ENCODE measurements at regions not wholly inside any gene's neighbourhood (a gene's known extent, or its start where the extent isn't known, plus 50 kb on each side); places are given as distances from the start of the nearest gene placed in this dataset.

DNA sequence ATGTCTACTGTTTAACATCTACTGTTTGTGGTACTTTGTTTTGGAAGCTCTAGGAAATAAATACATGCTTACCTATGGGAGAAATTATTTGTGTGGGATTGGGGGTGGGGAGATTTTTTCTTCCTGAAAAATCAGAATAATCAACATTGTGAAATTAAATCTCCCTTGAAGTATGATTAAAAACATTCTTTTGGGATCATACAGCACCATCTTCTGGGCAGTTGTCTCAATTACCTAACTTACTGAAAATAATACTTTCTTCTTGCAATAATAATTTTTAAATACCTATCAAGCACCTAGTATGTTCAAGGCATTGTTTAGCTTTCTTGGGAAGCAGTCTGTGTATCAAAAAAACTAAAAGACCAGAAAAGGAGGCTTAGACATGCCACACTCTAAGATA lies 576.5 kb upstream of the ARGLU1 start:
- TF ChIP-seq, protein P1, sequence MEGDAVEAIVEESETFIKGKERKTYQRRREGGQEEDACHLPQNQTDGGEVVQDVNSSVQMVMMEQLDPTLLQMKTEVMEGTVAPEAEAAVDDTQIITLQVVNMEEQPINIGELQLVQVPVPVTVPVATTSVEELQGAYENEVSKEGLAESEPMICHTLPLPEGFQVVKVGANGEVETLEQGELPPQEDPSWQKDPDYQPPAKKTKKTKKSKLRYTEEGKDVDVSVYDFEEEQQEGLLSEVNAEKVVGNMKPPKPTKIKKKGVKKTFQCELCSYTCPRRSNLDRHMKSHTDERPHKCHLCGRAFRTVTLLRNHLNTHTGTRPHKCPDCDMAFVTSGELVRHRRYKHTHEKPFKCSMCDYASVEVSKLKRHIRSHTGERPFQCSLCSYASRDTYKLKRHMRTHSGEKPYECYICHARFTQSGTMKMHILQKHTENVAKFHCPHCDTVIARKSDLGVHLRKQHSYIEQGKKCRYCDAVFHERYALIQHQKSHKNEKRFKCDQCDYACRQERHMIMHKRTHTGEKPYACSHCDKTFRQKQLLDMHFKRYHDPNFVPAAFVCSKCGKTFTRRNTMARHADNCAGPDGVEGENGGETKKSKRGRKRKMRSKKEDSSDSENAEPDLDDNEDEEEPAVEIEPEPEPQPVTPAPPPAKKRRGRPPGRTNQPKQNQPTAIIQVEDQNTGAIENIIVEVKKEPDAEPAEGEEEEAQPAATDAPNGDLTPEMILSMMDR (IDR thresholded peaks at IDR 0.05; ENCODE audit: low read depth, low read length): no peak
- DNase-seq: no peak
- Histone ChIP-seq H3K36me3 (no peaks in the 10 kb centered on the region), H3K9me3 (ENCODE audit: severe bottlenecking) (no peaks in the 10 kb centered on the region), H3K27ac (no peak overlapping the region), H3K4me3 (ENCODE audit: low read depth, low read length) (no peak overlapping the region), H3K27me3 (ENCODE audit: insufficient read depth, low read depth, severe bottlenecking) (no peaks in the 10 kb centered on the region)

GRCh38 chr13:107141767-107142166 lies 573.8 kb upstream of the ARGLU1 start:
- Histone ChIP-seq H3K36me3 (no peaks in the 10 kb centered on the region), H3K27ac (no peak overlapping the region), H3K9me3 (ENCODE audit: severe bottlenecking) (no peaks in the 10 kb centered on the region), H3K27me3 (ENCODE audit: insufficient read depth, low read depth, severe bottlenecking) (peaks cover 2% of the 10 kb centered on the region), H3K4me3 (ENCODE audit: low read depth, low read length) (no peak overlapping the region)
- TF ChIP-seq, protein P1 (IDR thresholded peaks at IDR 0.05; ENCODE audit: low read depth, low read length): no peak
- no peak for DNase-seq

DNA sequence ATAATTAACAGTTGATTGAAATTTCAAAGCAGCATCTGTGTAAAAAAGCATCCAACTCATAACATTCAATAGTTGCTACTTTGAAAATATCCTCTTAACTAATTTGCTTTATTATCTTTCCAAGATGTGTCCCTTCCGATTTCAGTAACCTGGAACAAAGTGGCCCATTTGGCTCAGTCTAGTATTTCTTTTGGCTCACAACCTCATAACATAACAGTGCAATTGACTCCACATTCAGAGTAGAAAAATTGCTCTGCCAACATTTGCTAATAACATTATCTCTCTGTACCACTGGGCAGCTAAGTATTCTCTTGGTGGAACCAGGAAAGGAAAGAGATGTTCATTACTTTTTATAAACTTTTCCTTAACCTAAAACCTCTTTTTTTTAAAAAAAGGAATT lies 571.1 kb upstream of the ARGLU1 start:
- TF ChIP-seq, protein P1 (IDR thresholded peaks at IDR 0.05; ENCODE audit: low read depth, low read length): no peak
- Histone ChIP-seq H3K27me3 (ENCODE audit: insufficient read depth, low read depth, severe bottlenecking) (peaks cover 2% of the 10 kb centered on the region), H3K27ac (no peak overlapping the region), H3K4me3 (ENCODE audit: low read depth, low read length) (no peak overlapping the region), H3K36me3 (no peaks in the 10 kb centered on the region), H3K9me3 (ENCODE audit: severe bottlenecking) (no peaks in the 10 kb centered on the region)
- no peak for DNase-seq

GRCh38 chr13:107138486-107138885 lies 570.5 kb upstream of the ARGLU1 start:
- Histone ChIP-seq H3K36me3 (no peaks in the 10 kb centered on the region), H3K4me3 (ENCODE audit: low read depth, low read length) (no peak overlapping the region), H3K9me3 (ENCODE audit: severe bottlenecking) (no peaks in the 10 kb centered on the region), H3K27ac (no peak overlapping the region), H3K27me3 (ENCODE audit: insufficient read depth, low read depth, severe bottlenecking) (peaks cover 2% of the 10 kb centered on the region)
- peak; percentile 29 for DNase-seq
- TF ChIP-seq, protein P1 (IDR thresholded peaks at IDR 0.05; ENCODE audit: low read depth, low read length): peak; percentile 41; the same call in 1 of the 2 replicates

- Histone ChIP-seq H3K27ac (no peak overlapping the region), H3K4me3 (ENCODE audit: low read depth, low read length) (no peak overlapping the region), H3K36me3 (no peaks in the 10 kb centered on the region), H3K9me3 (ENCODE audit: severe bottlenecking) (no peaks in the 10 kb centered on the region), H3K27me3 (ENCODE audit: insufficient read depth, low read depth, severe bottlenecking) (peaks cover 2% of the 10 kb centered on the region)
- TF ChIP-seq, protein P1 (IDR thresholded peaks at IDR 0.05; ENCODE audit: low read depth, low read length): no peak
- no peak for DNase-seq
Measured at GRCh38 chr13:107133950-107134349, 566.0 kb upstream of the ARGLU1 start.

DNA sequence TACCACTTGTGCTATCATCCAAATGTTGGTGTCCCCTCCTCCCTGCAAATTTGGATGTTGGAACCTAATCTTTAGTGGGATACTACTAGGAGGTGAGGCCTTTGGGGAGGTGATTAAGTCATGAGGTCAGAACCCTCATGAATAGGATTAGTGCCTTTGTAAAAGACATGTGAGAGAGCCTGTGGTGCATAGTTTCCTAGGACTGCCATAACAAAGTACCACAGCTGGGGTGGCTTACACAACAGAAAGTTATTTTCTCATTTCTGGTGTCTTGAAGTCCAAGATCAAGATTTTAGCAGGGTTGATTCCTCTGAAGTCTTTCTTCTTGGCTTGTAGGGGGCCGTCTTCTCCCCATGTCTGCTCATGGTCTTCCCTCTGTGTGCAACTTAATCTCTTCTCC lies 562.6 kb upstream of the ARGLU1 start:
- DNase-seq: no peak
- no peaks in the 10 kb centered on the region for H3K27me3 ChIP-seq (ENCODE audit: insufficient read depth, low read depth, severe bottlenecking)
- H3K9me3 ChIP-seq (ENCODE audit: severe bottlenecking): no peaks in the 10 kb centered on the region
- TF ChIP-seq, protein P1 (IDR thresholded peaks at IDR 0.05; ENCODE audit: low read depth, low read length): no peak
- no peaks in the 10 kb centered on the region for H3K36me3 ChIP-seq
- H3K27ac ChIP-seq: no peak overlapping the region
- no peak overlapping the region for H3K4me3 ChIP-seq (ENCODE audit: low read depth, low read length)

Data from WERI-Rb-1 (cell line).